Vagina (tissue), 2 donors: ENCODE measurements at regions not wholly inside any gene's neighbourhood (a gene's known extent, or its start where the extent isn't known, plus 50 kb on each side); places are given as distances from the start of the nearest gene placed in this dataset.

ENCODE experiments used
- CTCF ChIP-seq, 3 experiments: fragments of 450-650 bp in 2 of 3; fragments of 200-600 bp in 1 of 3; sonication (generic) in 1 of 3; IDR thresholded peaks; one replicate each; pipeline ENCODE4 v1.5.1; 2017 to 2019; ENCODE audit warnings: antibody characterized with exemption in 3 of 3, mild to moderate bottlenecking in 2 of 3, moderate library complexity in 2 of 3
- POLR2A ChIP-seq, 2 donors: fragments of 450-650 bp; IDR thresholded peaks; one replicate each; pipeline ENCODE4 v1.6.1; 2017; ENCODE audit warnings: antibody characterized with exemption in 2 of 2, mild to moderate bottlenecking in 2 of 2, moderate library complexity in 2 of 2
- POLR2AphosphoS5 ChIP-seq, 2 donors: sonication (generic); formaldehyde crosslinking; IDR thresholded peaks; one replicate each; pipeline ENCODE4 v1.9.0; 2017; ENCODE audit warnings: antibody characterized with exemption in 2 of 2, mild to moderate bottlenecking in 2 of 2, low read depth in 1 of 2; ENCODE audit not compliant: insufficient read depth in 1 of 2

- TF ChIP-seq CTCF (IDR thresholded peaks at IDR 0.05) (no peak), POLR2A (IDR thresholded peaks at IDR 0.05) (no peak), POLR2AphosphoS5 (IDR thresholded peaks at IDR 0.05; ENCODE audit: insufficient read depth in 1 of 2, low read depth in 1 of 2) (no peak)
These were observed 344.3 kb downstream of the TEX29 start for GRCh38 chr13:111664696-111665095.
